ENCODE measurements at regions not wholly inside any gene's neighbourhood (a gene's known extent, or its start where the extent isn't known, plus 50 kb on each side); places are given as distances from the start of the nearest gene placed in this dataset.

DNA sequence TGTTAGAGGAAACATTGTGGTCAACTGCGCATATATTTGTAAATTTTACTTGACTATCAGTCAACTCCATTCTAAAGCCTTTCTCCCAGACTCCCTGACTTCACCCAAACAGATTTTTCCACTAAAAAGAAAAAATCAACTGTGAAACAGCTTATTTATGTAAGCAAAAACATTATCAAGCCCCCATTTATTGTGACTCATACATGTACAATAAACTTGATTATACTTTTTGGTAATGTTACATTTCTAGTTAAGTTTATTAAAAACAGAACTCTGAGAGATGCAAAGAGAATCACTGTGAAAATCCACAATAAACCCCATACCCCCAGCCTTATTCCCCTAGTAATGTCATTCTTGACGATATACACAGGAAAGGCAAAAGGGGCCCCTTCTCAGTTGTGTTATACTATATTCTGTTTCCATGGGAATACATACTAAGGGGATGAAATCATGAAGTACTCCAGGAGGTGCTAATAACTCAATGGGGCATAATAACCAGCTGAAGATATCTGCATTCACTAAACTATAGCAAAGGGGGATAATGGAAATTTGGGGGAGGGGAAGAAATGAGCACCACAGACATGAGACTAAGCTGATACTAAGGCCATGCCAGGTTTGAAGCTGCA lies 616.0 kb downstream of the ACTL7B start (continued):
- TF ChIP-seq POLR2AphosphoS5 (IDR thresholded peaks at IDR 0.05; ENCODE audit: low read depth): no peak

DNA sequence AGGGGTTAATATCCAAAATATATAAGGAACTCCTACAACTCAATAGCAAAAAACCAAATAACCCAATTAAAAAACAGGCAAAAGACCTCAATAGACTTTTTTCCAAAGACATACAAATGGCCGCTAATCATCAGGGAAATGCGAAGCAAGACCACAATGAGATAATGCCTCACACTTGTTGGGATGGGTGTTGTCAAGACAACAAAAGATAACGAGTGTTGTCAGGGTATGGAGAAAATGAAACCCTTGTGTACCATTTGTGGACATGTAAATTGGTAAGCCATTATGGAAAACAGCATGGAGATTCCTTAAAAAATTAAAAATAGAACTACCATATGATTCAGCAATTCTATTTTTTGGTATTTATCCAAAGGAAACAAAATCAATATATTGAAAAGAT lies 620.2 kb downstream of the ACTL7B start:
- Mint-ChIP-seq H3K4me1 (no peaks in the 10 kb centered on the region), H3K27ac (no peak overlapping the region), H3K27me3 (ENCODE audit: insufficient read depth, low read depth, poor library complexity) (no peaks in the 10 kb centered on the region), H3K4me3 (no peak overlapping the region), H3K36me3 (ENCODE audit: low read depth) (no peaks in the 10 kb centered on the region), H3K9me3 (no peaks in the 10 kb centered on the region)
- ATAC-seq (no peak), DNase-seq (ENCODE audit: low spot score) (no peak)
- Histone ChIP-seq H3K27ac (ENCODE audit: low read depth) (no peak overlapping the region), H3K27me3 (ENCODE audit: insufficient read depth) (no peaks in the 10 kb centered on the region), H3F3A (replicated peaks; ENCODE audit: low read depth) (no peaks in the 10 kb centered on the region), H3K79me2 (replicated peaks; ENCODE audit: insufficient read depth) (no peaks in the 10 kb centered on the region), H2AFZ (no peak overlapping the region), H3K9me2 (ENCODE audit: insufficient read depth) (no peaks in the 10 kb centered on the region; the same call in 1 of the 2 replicates), H4K20me1 (replicated peaks; ENCODE audit: insufficient read depth) (no peaks in the 10 kb centered on the region), H3K4me1 (ENCODE audit: insufficient read depth) (no peaks in the 10 kb centered on the region), H3K4me3 (no peak overlapping the region), H3K4me2 (no peak overlapping the region), H3K36me3 (ENCODE audit: insufficient read depth) (no peaks in the 10 kb centered on the region)
- TF ChIP-seq, protein P1, sequence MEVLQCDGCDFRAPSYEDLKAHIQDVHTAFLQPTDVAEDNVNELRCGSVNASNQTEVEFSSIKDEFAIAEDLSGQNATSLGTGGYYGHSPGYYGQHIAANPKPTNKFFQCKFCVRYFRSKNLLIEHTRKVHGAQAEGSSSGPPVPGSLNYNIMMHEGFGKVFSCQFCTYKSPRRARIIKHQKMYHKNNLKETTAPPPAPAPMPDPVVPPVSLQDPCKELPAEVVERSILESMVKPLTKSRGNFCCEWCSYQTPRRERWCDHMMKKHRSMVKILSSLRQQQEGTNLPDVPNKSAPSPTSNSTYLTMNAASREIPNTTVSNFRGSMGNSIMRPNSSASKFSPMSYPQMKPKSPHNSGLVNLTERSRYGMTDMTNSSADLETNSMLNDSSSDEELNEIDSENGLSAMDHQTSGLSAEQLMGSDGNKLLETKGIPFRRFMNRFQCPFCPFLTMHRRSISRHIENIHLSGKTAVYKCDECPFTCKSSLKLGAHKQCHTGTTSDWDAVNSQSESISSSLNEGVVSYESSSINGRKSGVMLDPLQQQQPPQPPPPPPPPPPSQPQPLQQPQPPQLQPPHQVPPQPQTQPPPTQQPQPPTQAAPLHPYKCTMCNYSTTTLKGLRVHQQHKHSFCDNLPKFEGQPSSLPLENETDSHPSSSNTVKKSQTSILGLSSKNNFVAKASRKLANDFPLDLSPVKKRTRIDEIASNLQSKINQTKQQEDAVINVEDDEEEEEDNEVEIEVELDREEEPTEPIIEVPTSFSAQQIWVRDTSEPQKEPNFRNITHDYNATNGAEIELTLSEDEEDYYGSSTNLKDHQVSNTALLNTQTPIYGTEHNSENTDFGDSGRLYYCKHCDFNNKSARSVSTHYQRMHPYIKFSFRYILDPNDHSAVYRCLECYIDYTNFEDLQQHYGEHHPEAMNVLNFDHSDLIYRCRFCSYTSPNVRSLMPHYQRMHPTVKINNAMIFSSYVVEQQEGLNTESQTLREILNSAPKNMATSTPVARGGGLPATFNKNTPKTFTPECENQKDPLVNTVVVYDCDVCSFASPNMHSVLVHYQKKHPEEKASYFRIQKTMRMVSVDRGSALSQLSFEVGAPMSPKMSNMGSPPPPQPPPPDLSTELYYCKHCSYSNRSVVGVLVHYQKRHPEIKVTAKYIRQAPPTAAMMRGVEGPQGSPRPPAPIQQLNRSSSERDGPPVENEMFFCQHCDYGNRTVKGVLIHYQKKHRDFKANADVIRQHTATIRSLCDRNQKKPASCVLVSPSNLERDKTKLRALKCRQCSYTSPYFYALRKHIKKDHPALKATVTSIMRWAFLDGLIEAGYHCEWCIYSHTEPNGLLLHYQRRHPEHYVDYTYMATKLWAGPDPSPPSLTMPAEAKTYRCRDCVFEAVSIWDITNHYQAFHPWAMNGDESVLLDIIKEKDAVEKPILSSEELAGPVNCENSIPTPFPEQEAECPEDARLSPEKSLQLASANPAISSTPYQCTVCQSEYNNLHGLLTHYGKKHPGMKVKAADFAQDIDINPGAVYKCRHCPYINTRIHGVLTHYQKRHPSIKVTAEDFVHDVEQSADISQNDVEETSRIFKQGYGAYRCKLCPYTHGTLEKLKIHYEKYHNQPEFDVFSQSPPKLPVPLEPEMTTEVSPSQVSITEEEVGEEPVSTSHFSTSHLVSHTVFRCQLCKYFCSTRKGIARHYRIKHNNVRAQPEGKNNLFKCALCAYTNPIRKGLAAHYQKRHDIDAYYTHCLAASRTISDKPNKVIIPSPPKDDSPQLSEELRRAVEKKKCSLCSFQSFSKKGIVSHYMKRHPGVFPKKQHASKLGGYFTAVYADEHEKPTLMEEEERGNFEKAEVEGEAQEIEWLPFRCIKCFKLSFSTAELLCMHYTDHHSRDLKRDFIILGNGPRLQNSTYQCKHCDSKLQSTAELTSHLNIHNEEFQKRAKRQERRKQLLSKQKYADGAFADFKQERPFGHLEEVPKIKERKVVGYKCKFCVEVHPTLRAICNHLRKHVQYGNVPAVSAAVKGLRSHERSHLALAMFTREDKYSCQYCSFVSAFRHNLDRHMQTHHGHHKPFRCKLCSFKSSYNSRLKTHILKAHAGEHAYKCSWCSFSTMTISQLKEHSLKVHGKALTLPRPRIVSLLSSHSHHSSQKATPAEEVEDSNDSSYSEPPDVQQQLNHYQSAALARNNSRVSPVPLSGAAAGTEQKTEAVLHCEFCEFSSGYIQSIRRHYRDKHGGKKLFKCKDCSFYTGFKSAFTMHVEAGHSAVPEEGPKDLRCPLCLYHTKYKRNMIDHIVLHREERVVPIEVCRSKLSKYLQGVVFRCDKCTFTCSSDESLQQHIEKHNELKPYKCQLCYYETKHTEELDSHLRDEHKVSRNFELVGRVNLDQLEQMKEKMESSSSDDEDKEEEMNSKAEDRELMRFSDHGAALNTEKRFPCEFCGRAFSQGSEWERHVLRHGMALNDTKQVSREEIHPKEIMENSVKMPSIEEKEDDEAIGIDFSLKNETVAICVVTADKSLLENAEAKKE (CRISPR knock-in tag; IDR thresholded peaks at IDR 0.05): no peak
- no peak for TF ChIP-seq ZNF114 (CRISPR knock-in tag; IDR thresholded peaks at IDR 0.05)
- TF ChIP-seq, protein P2, sequence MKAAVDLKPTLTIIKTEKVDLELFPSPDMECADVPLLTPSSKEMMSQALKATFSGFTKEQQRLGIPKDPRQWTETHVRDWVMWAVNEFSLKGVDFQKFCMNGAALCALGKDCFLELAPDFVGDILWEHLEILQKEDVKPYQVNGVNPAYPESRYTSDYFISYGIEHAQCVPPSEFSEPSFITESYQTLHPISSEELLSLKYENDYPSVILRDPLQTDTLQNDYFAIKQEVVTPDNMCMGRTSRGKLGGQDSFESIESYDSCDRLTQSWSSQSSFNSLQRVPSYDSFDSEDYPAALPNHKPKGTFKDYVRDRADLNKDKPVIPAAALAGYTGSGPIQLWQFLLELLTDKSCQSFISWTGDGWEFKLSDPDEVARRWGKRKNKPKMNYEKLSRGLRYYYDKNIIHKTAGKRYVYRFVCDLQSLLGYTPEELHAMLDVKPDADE (IDR thresholded peaks at IDR 0.05): no peak
- no peak for TF ChIP-seq NANOG (IDR thresholded peaks at IDR 0.05; ENCODE audit: borderline replicate concordance)
- no peak for TF ChIP-seq ZNF331 (CRISPR knock-in tag; IDR thresholded peaks at IDR 0.05; ENCODE audit: low read depth)
- no peak for TF ChIP-seq EZH2 (IDR thresholded peaks at IDR 0.05; ENCODE audit: low read depth, unreplicated experiment)
- no peak for TF ChIP-seq JUNB (IDR thresholded peaks at IDR 0.05; ENCODE audit: unreplicated experiment)
- TF ChIP-seq CREB1 (CRISPR knock-in tag; IDR thresholded peaks at IDR 0.05; ENCODE audit: low read depth): no peak
- no peak for TF ChIP-seq STAT1 (IDR thresholded peaks at IDR 0.05; ENCODE audit: unreplicated experiment)
- TF ChIP-seq, protein P3, sequence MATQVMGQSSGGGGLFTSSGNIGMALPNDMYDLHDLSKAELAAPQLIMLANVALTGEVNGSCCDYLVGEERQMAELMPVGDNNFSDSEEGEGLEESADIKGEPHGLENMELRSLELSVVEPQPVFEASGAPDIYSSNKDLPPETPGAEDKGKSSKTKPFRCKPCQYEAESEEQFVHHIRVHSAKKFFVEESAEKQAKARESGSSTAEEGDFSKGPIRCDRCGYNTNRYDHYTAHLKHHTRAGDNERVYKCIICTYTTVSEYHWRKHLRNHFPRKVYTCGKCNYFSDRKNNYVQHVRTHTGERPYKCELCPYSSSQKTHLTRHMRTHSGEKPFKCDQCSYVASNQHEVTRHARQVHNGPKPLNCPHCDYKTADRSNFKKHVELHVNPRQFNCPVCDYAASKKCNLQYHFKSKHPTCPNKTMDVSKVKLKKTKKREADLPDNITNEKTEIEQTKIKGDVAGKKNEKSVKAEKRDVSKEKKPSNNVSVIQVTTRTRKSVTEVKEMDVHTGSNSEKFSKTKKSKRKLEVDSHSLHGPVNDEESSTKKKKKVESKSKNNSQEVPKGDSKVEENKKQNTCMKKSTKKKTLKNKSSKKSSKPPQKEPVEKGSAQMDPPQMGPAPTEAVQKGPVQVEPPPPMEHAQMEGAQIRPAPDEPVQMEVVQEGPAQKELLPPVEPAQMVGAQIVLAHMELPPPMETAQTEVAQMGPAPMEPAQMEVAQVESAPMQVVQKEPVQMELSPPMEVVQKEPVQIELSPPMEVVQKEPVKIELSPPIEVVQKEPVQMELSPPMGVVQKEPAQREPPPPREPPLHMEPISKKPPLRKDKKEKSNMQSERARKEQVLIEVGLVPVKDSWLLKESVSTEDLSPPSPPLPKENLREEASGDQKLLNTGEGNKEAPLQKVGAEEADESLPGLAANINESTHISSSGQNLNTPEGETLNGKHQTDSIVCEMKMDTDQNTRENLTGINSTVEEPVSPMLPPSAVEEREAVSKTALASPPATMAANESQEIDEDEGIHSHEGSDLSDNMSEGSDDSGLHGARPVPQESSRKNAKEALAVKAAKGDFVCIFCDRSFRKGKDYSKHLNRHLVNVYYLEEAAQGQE (IDR thresholded peaks at IDR 0.05; ENCODE audit: unreplicated experiment): no peak
- no peak for TF ChIP-seq POLR2AphosphoS5 (IDR thresholded peaks at IDR 0.05; ENCODE audit: low read depth)
- no peak for TF ChIP-seq EZH2phosphoT487 (IDR thresholded peaks at IDR 0.05; ENCODE audit: unreplicated experiment)
- TF ChIP-seq, protein P4, sequence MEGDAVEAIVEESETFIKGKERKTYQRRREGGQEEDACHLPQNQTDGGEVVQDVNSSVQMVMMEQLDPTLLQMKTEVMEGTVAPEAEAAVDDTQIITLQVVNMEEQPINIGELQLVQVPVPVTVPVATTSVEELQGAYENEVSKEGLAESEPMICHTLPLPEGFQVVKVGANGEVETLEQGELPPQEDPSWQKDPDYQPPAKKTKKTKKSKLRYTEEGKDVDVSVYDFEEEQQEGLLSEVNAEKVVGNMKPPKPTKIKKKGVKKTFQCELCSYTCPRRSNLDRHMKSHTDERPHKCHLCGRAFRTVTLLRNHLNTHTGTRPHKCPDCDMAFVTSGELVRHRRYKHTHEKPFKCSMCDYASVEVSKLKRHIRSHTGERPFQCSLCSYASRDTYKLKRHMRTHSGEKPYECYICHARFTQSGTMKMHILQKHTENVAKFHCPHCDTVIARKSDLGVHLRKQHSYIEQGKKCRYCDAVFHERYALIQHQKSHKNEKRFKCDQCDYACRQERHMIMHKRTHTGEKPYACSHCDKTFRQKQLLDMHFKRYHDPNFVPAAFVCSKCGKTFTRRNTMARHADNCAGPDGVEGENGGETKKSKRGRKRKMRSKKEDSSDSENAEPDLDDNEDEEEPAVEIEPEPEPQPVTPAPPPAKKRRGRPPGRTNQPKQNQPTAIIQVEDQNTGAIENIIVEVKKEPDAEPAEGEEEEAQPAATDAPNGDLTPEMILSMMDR (conservative IDR thresholded peaks at IDR 0.05; ENCODE audit: low read depth in 2 of 2): no peak

Data from GM23338 (cell line).